PC-9 (cell line): ENCODE measurements at regions not wholly inside any gene's neighbourhood (a gene's known extent, or its start where the extent isn't known, plus 50 kb on each side); places are given as distances from the start of the nearest gene placed in this dataset.
A peak's percentile ranks its signal among the peaks of the same experiment; 100 is the strongest.

Source experiments
- BruUV-seq: library from RNA; stranded (reverse); fragments of 400-500 nt; replicated peaks from 2 replicates; lab custom pipeline; 2021; lab: Mats Ljungman, UMichigan
- CTCF ChIA-PET: fragments of 300-600 bp; sonication (Branson Sonifier 250); formaldehyde crosslinking; loops from one replicate; lab custom pipeline; 2022; ENCODE audit warnings: antibody characterized with exemption; lab: Charles Lee
- POLR2A ChIA-PET: fragments of 300-600 bp; sonication (Branson Sonifier 250); formaldehyde crosslinking; loops from one replicate; lab custom pipeline; 2022; ENCODE audit warnings: antibody characterized with exemption; ENCODE audit not compliant: unreplicated experiment; lab: Charles Lee
- DNase-seq, 2 experiments: peaks; one replicate each; pipeline versions ENCODE4 v3.0.0 to v3.0.0-alpha.2; 2015 to 2022; ENCODE audit warnings: mixed read lengths in 1 of 2
- H2AFZ ChIP-seq: fragments of 200-600 bp; sonication (generic); 2 replicates; pipeline ENCODE4 v1.8.1; 2017; ENCODE audit warnings: antibody characterized with exemption
- H3F3A ChIP-seq: fragments of 200-600 bp; sonication (generic); 2 replicates; pipeline ENCODE4 v1.8.1; 2017; ENCODE audit warnings: antibody characterized with exemption, mild to moderate bottlenecking, low read depth; ENCODE audit not compliant: insufficient read depth
- H3K27ac ChIP-seq: fragments of 200-600 bp; sonication (generic); 2 replicates; pipeline ENCODE4 v1.6.1; 2016; ENCODE audit warnings: mixed run types
- H3K27me3 ChIP-seq: fragments of 200-600 bp; sonication (generic); 2 replicates; pipeline ENCODE4 v1.6.1; 2016; ENCODE audit warnings: low read depth, mixed run types; ENCODE audit not compliant: insufficient read depth
- H3K36me3 ChIP-seq: fragments of 200-600 bp; sonication (generic); 2 replicates; pipeline ENCODE4 v1.6.1; 2016; ENCODE audit warnings: low read depth, mixed run types
- H3K4me1 ChIP-seq: fragments of 200-600 bp; sonication (generic); replicated peaks from 2 replicates; pipeline ENCODE4 v1.6.1; 2016; ENCODE audit warnings: mixed run types; ENCODE audit not compliant: insufficient read depth
- H3K4me2 ChIP-seq: fragments of 200-600 bp; sonication (generic); 2 replicates; pipeline ENCODE4 v1.6.1; 2017; ENCODE audit warnings: mixed run types
- H3K4me3 ChIP-seq: fragments of 200-600 bp; sonication (generic); 2 replicates; pipeline ENCODE4 v1.6.1; 2016; ENCODE audit warnings: mixed run types
- H3K79me2 ChIP-seq: fragments of 200-600 bp; sonication (generic); 2 replicates; pipeline ENCODE4 v1.6.1; 2017; ENCODE audit warnings: low read depth, mixed run types
- H3K9me2 ChIP-seq: fragments of 200-600 bp; sonication (generic); 2 replicates; pipeline ENCODE4 v1.8.1; 2017; ENCODE audit warnings: mild to moderate bottlenecking; ENCODE audit not compliant: insufficient read depth
- H3K9me3 ChIP-seq: fragments of 200-600 bp; sonication (generic); 2 replicates; pipeline ENCODE4 v1.8.1; 2016; ENCODE audit warnings: low read depth; ENCODE audit not compliant: insufficient read depth
- H4K20me1 ChIP-seq: fragments of 200-600 bp; sonication (generic); 2 replicates; pipeline ENCODE4 v1.8.1; 2017; ENCODE audit not compliant: insufficient read depth
- EZH2 ChIP-seq: fragments of 200-600 bp; sonication (generic); IDR thresholded peaks from 2 replicates; pipeline ENCODE4 v1.8.0; 2017; ENCODE audit warnings: antibody characterized with exemption, low read depth
- intact Hi-C: fragments of 100-400 bp; cut with micrococcal nuclease; formaldehyde crosslinking; loops from one replicate; pipeline ENCODE4 v1.10.0; 2022; ENCODE audit not compliant: unreplicated experiment
- TF ChIP-seq, protein P1 (sequence below): fragments of 200-600 bp; sonication (generic); conservative IDR thresholded peaks from 2 replicates; pipeline ENCODE4 v1.6.1; 2017; ENCODE audit warnings: mixed run types, antibody characterized with exemption, mild to moderate bottlenecking, moderate library complexity

DNA sequence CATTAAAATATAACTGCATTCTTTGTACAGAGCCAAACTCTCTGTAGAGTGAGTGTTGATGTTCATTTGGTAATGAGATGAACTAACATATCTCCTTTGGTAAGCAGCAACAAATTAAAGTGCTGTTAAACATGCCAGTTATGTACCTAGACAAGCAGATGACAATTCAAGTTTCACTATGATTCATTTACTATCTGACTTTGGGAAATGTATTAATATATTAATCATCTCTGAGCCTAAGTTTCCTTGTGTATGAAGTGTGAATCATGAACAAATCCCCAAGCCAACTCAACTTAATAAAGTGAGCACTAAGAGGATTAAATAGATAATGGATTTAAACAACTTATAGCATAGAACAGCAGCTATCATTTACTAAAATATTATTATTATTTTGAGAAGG lies 1044.2 kb downstream of the GLUD2 start:
- H3K4me3 ChIP-seq: no peak overlapping the region
- H4K20me1 ChIP-seq: no peaks in the 10 kb centered on the region
- no peak overlapping the region for H3K4me2 ChIP-seq
- no peak for DNase-seq
- H3K36me3 ChIP-seq: no peaks in the 10 kb centered on the region
- intact Hi-C loops: no loop called here
- no TSS peak for BruUV-seq
- ChIA-PET POLR2A (no interaction called here), CTCF (no interaction called here)
- no peaks in the 10 kb centered on the region for H3K27me3 ChIP-seq
- no peak overlapping the region for H3K27ac ChIP-seq
- H3F3A ChIP-seq: no peaks in the 10 kb centered on the region
- TF ChIP-seq, protein P1, sequence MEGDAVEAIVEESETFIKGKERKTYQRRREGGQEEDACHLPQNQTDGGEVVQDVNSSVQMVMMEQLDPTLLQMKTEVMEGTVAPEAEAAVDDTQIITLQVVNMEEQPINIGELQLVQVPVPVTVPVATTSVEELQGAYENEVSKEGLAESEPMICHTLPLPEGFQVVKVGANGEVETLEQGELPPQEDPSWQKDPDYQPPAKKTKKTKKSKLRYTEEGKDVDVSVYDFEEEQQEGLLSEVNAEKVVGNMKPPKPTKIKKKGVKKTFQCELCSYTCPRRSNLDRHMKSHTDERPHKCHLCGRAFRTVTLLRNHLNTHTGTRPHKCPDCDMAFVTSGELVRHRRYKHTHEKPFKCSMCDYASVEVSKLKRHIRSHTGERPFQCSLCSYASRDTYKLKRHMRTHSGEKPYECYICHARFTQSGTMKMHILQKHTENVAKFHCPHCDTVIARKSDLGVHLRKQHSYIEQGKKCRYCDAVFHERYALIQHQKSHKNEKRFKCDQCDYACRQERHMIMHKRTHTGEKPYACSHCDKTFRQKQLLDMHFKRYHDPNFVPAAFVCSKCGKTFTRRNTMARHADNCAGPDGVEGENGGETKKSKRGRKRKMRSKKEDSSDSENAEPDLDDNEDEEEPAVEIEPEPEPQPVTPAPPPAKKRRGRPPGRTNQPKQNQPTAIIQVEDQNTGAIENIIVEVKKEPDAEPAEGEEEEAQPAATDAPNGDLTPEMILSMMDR: no peak
- no peak for TF ChIP-seq EZH2
- H3K9me3 ChIP-seq: no peaks in the 10 kb centered on the region
- no peak overlapping the region for H2AFZ ChIP-seq
- no peaks in the 10 kb centered on the region for H3K4me1 ChIP-seq
- H3K79me2 ChIP-seq: no peaks in the 10 kb centered on the region
- H3K9me2 ChIP-seq: no peaks in the 10 kb centered on the region; the same call in 1 of the 2 replicates

DNA sequence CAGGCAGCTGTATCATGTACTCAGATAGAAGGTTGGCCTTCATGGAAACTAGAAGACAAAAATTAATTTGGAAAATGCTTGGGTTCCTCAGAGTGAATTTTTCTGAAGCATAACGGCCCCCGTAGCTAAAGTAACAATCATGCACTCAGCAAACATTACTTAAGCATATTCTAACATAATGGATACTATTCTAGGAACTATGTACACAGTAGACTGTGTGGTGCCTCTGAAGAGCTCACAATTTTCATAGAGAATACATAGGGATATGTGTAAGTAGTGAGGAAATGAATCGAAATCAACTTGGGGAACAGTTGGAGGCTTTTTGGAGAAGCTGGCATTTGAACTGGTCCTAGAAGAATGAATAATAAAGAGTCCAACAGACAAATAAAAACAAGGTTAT lies 1045.0 kb downstream of the GLUD2 start:
- H3K27me3 ChIP-seq: no peaks in the 10 kb centered on the region
- DNase-seq: no peak
- H3K36me3 ChIP-seq: no peaks in the 10 kb centered on the region
- no peaks in the 10 kb centered on the region for H3F3A ChIP-seq
- no peaks in the 10 kb centered on the region for H3K9me3 ChIP-seq
- no TSS peak for BruUV-seq
- ChIA-PET POLR2A (no interaction called here), CTCF (no interaction called here)
- no peaks in the 10 kb centered on the region for H4K20me1 ChIP-seq
- H3K79me2 ChIP-seq: no peaks in the 10 kb centered on the region
- no peak overlapping the region for H3K4me3 ChIP-seq
- H3K27ac ChIP-seq: no peak overlapping the region
- no peak overlapping the region for H3K4me2 ChIP-seq
- no peaks in the 10 kb centered on the region for H3K4me1 ChIP-seq
- H3K9me2 ChIP-seq: no peaks in the 10 kb centered on the region; the same call in 1 of the 2 replicates
- no peak overlapping the region for H2AFZ ChIP-seq
- TF ChIP-seq, protein P1: no peak
- TF ChIP-seq EZH2: no peak
- intact Hi-C loops: no loop called here

DNA sequence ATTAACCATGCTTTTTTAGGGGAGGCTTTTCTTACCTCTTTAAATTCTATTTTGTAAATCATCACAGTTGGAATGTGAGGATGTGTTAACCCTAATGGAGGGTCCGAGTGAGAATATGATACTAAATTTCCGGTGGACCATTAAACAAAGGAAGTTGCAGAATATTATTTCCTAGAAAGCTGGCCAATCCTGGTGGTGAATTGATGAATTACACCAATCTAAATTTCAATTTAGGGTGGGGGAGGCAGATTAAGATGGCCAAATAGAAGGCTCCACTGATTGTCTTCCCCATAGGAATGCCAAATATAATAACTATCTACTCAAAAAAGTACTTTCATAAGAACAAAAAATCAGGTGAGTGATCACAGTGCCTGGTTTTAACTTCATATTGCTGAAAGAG lies 1045.6 kb downstream of the GLUD2 start:
- no peak for TF ChIP-seq EZH2
- TF ChIP-seq, protein P1: peak; percentile 44; the same call in 1 of the 2 replicates
- H3K27me3 ChIP-seq: no peaks in the 10 kb centered on the region
- no peaks in the 10 kb centered on the region for H3K79me2 ChIP-seq
- no peaks in the 10 kb centered on the region for H3K9me2 ChIP-seq
- H4K20me1 ChIP-seq: no peaks in the 10 kb centered on the region
- CTCF ChIA-PET: no interaction called here
- H3K27ac ChIP-seq: no peak overlapping the region
- no peak overlapping the region for H3K4me3 ChIP-seq
- POLR2A ChIA-PET: no interaction called here
- BruUV-seq: no TSS peak
- no peaks in the 10 kb centered on the region for H3K9me3 ChIP-seq
- no peaks in the 10 kb centered on the region for H3F3A ChIP-seq
- intact Hi-C loops: no loop called here
- H3K36me3 ChIP-seq: no peaks in the 10 kb centered on the region
- no peak overlapping the region for H2AFZ ChIP-seq
- no peak for DNase-seq
- H3K4me2 ChIP-seq: no peak overlapping the region
- no peaks in the 10 kb centered on the region for H3K4me1 ChIP-seq
